D721Med (cell line): ENCODE measurements at regions not wholly inside any gene's neighbourhood (a gene's known extent, or its start where the extent isn't known, plus 50 kb on each side); places are given as distances from the start of the nearest gene placed in this dataset.

Source experiments
- DNase-seq: peaks from one replicate; pipeline ENCODE4 v3.0.0; 2011; ENCODE audit warnings: low spot score; ENCODE audit not compliant: insufficient read length
- FAIRE-seq: peaks from 2 replicates; lab custom pipeline; 2011; peaks lifted over from hg19 to GRCh38; lab: Jason Lieb, UNC
- TF ChIP-seq, protein P1 (sequence below): IDR thresholded peaks from 2 replicates; pipeline ENCODE4 v1.5.1; 2012; ENCODE audit warnings: mild to moderate bottlenecking, control low read depth; ENCODE audit not compliant: insufficient read depth; ENCODE audit errors: missing control alignments

DNA sequence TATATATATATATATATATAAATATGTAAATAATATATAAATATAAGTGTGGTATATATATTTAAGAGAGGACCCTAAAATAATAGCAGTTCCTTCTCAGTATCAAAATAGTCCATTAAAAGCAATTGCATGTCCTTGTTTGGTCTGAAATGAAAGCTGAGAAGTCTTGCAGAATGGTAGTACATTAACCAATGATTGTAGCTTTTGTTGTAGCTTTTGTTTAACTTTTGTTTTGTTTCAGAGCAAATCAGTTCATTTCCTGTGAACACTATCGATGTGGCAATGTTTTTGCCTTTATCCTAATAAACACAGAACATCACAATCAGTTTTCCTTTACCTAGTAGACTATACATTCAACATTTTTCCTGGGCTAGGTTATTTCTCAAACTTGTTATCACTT is 1256.2 kb upstream of the SPRY2 start:
- TF ChIP-seq, protein P1, sequence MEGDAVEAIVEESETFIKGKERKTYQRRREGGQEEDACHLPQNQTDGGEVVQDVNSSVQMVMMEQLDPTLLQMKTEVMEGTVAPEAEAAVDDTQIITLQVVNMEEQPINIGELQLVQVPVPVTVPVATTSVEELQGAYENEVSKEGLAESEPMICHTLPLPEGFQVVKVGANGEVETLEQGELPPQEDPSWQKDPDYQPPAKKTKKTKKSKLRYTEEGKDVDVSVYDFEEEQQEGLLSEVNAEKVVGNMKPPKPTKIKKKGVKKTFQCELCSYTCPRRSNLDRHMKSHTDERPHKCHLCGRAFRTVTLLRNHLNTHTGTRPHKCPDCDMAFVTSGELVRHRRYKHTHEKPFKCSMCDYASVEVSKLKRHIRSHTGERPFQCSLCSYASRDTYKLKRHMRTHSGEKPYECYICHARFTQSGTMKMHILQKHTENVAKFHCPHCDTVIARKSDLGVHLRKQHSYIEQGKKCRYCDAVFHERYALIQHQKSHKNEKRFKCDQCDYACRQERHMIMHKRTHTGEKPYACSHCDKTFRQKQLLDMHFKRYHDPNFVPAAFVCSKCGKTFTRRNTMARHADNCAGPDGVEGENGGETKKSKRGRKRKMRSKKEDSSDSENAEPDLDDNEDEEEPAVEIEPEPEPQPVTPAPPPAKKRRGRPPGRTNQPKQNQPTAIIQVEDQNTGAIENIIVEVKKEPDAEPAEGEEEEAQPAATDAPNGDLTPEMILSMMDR: no peak
- FAIRE-seq: no peak

DNA sequence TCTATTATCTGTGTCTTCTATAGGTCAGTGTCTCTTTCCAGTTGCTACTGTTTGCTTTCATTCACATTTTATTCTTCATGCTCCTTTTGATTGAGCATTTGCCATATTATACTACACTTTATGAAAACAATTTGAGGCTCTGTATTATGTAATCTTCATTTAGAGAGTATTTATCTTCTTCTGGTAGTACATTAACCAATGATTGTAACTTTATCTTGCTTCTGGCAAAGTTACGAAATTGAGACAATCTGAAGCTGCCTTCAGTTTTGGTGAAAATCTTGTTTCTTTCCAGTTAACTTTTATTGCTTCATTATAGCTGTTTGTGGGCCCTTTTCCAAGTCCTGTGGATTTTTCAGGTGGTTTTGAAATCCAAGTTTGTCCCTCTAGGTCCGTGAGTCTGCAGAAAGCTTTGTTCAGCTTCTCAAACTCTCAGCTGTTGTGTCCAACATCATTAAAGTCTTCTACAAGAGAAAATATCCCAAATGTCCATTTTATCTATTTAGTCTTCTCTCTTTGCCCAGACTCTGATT is 1255.4 kb upstream of the SPRY2 start:
- FAIRE-seq (no peak), DNase-seq (no peak)
- TF ChIP-seq, protein P1: no peak

More for the DNA sequence above, 1256.2 kb upstream of the SPRY2 start:
- DNase-seq: no peak

DNA sequence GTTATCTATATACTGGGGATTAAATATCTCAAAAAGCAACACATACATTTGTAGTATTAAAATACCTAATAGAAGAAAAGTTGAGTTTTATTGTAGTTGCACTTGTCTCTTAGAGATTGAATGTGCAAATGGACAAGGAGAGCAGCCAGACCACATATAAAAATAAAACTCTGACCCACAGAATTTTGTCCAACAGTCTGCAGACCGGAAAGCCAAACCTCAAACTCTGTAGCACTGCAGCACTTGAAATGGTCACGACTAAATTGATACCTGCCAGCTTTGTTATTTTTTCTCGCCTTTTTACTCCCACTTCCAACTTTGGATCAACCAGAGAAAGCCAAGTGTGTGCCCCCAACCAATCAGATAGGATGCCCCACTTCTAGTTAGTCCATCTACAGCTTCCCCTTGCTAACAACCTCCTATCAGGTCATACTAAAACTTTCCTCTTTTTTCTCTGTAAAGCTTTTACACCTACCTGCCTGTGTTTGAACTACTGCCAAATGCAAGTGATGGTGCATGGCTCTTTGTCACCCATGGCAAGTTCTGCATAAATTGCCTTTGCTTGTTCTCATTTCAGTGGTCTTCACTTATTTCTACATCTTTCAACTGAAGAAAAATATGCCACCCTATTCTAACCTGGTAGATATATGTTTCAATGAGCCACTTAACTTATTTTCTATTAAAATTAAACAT is 1250.7 kb upstream of the SPRY2 start:
- FAIRE-seq: no peak
- DNase-seq: no peak
- TF ChIP-seq, protein P1: no peak

DNA sequence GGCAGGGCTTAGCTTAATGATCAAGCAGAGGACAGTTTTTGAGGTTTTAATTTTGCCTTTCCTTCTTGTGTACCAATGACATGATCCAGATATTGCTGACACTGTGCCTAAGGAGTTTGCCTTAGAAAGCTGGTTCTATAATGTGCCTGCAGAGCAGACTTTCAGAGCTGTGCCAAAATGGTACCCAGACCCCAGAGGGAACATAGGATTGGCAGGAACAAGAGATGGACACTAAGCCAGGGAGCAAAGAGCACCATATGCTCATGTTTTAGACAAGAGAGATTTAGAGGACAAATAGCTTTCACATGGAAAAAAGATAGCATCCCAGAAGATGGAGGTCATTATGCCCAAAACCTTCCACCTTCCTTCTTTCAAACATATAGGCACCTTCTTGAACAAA is 1241.5 kb upstream of the SPRY2 start:
- no peak for FAIRE-seq
- no peak for DNase-seq

DNA sequence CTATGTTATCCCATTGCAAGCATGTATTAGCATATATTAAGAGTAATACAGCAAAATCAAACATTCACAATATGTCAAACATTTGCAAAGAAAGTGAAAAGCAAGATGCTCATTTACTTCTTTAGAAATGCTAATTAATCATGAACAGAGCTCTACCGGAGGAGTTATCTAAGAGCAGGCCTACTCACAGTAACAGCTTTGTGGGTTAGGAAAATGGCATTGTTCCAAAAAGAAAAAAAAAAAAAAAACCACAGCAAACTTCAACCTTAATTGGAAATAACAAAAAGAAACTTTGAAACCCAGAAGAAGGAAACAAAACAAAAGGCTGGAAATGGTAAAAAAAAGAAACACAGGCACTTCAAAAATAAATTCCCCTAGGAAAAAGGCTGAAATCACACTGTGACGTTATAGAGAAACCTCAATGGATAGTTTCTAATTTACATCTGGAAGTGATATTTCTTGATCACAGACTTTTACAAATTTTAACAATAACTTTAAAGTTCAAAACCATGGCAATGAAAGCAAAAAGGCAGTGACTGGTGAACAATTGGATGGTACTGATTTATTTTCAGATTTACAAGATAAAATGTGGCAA is 1236.8 kb upstream of the SPRY2 start:
- DNase-seq: no peak
- FAIRE-seq: no peak
- TF ChIP-seq, protein P1: no peak

More for the DNA sequence above, 1241.5 kb upstream of the SPRY2 start:
- TF ChIP-seq, protein P1: no peak

DNA sequence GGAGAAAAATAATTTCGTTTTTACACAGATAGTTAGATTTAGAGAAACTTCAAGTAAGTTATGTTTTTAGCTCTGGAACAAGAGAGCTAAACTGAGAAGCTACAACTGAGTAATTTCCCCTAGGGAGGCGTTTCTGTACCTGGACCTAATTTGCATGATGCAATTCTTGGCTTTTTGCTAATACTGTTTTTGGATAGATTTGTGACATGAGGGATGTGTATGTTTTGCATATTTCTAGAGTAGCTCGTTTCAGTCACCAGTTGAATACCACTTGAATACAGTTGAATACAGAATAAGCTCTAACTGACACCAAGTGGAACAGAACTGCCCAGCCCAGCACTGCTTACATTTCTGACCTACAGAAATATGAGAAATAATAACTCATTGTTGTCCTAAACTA is 1227.9 kb upstream of the SPRY2 start:
- no peak for FAIRE-seq
- no peak for DNase-seq
- TF ChIP-seq, protein P1: no peak

DNA sequence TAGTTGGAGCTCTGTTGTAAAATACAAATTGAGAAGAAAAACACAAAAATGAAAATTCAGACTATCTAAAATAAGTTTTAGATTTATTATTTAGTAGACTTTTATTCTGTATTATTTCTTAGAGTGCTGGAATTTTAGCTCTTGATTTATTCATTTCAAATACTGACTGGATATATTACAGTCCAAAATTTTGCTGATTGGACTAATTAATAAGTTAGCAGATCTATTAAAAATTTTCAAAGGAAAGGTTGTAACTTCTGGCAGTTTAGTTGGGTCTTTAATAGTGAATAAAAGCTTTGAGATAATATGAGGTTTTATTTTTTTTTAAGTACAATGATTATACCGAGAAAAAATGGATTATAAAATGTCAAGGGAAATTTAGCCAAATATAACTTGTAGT is 1224.9 kb upstream of the SPRY2 start:
- FAIRE-seq: no peak
- TF ChIP-seq, protein P1: no peak
- DNase-seq: no peak
